SK-N-DZ (cell line): ENCODE measurements at regions not wholly inside any gene's neighbourhood (a gene's known extent, or its start where the extent isn't known, plus 50 kb on each side); places are given as distances from the start of the nearest gene placed in this dataset.
A peak's percentile ranks its signal among the peaks of the same experiment; 100 is the strongest.

Source experiments
- DNase-seq: peaks from one replicate; pipeline ENCODE4 v3.0.0-alpha.2; 2015; ENCODE audit warnings: low spot score

DNA sequence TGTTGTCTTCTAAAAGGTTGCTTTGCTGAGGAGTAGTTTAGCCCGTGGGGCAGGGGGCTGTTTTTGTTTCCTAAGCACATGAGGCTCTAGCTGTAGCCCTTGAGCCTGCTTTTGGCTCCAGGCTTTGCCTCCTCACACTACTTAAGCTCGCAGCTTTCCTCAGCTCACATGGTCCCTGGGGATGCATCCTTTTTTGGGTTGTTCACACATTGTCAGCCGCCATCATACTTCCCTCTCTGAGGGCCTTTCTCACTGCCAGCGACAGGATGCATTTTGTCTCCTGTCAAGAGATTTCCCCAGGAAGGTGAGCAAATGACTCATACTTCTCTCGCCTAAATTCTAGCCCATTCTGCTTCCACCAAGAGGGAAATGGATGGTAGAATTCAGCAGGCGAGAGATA, 279.5 kb upstream of the PKDCC start:
- no peak for DNase-seq

DNA sequence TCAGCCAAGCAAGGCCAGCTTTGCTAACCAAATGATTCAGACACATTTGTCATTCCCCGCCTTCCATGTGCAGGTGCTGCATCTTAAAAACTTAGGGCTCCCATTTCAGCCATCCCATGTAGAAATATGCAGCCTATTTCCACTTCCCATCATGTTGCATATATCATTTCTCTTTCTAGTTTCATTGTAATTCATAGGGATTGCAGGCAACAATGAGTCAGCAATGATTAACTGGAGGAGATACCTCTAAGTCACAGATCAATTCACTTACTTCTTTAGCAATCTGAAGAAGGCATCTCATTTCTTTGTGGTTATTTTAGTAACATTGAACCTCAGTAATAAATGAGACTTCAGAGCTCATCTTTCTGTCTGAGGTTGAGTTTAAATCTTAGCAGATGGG, 276.1 kb upstream of the PKDCC start:
- DNase-seq: no peak

DNA sequence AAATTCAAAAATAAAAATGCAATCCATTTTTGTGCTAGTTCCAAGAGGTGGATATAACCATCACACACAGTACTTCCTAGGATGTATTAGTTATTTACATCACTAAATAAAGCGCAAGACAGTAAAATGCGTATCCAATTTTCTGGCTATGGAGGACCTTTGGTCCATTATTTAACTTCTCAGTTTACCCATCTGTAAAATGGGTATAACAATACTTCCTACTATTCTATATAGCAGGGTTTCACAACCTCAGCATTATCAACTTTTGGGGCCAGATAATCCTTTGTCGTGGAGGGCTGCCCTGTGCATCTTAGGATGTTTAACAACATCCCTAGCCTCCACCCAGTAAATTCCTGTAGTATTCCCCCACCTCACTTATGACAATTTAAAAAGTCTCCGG, 275.1 kb upstream of the PKDCC start:
- no peak for DNase-seq

DNA sequence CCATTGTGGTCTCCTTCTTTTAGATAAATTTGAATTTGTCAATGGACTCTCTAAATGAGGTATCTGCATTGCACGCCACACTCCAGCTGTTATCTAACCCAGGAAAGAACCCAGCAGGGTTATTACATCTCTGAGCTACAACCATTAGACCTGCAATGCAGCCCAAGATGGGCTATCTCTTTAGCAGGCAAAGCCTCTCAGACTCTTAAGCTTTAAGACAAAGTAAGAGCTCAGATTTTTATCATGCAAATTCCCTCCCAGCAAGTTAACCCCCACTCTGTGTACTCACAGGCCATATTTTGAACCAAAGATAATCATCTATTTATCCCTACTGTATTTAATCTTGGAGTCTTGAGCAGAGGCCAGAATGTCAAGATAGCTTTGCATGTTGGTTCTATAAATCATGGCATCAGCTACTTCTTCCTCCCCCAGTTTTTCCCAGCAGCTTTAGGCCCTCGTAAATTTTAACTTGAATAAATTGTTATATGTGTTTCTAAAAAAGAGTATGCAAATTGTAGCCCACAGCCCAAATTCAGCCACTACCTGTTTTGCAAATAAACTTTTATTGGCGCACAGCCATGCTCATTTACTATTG, 273.7 kb upstream of the PKDCC start:
- DNase-seq: peak; percentile 67

DNA sequence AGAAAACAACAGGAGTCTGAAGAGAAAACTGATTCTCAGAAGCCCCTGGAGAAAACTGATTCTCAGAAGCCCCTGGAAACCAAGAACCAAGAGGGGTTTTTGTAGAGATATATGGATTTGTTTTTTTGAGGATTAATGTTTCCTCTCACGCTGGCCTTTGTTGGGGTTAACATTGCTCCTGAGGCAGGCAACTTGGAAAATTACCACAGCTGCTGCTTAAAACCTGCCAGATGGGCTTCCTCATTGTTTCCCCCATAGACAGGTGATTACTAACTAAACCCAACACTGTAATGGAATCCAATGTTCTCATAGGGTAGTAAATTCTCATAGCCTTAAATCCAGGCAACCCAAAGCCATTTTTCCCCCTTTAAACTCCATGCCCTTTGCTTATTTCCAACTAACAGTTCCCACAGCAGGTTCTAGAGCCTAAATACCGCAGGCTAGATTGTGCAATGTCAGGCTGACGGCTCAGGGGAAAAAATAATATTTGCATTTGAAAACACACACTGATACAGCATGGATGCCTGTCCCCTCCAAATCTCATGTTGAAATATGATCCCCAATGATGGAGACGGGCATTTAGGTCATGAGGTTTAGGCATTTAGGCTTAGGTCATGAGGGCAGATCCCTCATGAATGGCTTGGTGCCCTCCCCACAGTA, 272.3 kb upstream of the PKDCC start:
- no peak for DNase-seq

DNA sequence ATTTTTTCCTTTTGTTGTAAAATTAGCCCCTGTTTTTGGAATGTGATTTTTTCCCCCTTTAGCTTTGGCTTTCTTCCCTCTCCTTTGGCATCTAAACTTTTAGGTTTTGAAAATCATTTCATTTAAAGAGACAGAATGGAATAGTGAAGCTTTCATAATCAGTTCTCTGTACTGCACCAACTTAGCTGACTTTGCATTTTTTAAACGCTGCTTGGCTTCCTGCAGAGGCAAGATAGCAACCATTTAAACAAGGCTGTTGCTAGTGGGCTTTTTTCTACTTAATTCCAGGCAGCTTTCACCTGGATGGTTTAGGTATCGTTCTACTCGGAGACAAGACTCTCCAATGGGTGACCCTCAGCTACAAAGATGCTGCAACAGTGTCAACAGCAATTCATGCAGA, 267.9 kb upstream of the PKDCC start:
- no peak for DNase-seq

DNA sequence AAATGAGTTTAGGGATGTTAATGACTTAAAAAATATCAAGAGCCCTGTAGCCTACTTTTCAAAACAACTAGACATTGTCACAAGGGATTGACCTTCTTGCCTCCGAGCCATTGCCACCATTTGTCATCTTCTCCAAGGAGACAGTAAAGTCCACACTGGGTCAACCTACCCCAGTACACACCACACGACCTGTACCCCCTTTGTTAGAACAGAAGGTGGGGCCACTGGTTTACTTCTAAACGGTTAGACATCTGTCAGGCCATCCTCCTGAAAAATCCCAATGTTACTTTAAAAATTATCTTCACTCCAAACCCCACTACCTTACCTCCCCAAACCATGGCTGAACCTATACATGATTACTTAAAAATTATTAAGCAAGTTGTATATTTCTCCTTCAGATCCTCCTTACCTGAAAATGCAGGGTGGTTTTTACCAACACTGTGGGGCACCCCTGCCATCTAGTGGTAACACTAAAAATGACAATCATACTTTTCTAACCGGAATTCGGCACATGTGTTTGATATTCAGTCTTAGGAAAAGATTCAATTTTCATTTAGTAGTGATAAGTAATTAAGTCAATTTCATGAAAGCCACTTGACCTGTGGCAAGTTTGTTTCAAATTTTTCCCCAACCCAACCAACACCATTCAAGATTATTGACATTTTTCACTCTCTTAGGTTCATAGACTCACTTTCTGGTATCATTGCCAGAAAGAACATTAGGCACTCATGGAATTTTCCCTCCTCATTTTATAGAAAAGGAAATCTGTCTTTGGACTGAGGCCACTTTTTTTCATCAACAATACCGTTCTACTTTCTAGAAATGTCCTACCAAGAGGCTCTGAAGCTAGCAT, 265.3 kb upstream of the PKDCC start:
- DNase-seq: peak; percentile 60

DNA sequence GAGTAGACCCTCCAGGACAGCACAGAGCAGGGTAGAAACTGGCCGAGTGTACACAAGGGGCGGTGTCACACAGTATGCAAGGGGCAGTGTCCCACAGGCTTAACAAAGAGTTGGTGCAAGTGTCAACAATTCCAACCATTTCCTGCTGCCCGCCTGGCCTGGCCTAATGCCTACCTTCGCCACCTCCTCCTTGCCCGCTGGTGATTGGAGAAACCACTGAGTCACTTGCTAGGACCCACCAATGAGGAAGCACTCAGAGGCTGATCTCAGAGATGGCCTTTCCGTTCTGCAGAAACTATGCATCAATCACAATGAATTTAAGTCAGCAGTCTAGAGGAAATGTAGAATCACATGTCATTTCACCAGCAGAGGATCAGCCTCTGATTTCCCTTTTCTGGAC, 263.3 kb upstream of the PKDCC start:
- no peak for DNase-seq

DNA sequence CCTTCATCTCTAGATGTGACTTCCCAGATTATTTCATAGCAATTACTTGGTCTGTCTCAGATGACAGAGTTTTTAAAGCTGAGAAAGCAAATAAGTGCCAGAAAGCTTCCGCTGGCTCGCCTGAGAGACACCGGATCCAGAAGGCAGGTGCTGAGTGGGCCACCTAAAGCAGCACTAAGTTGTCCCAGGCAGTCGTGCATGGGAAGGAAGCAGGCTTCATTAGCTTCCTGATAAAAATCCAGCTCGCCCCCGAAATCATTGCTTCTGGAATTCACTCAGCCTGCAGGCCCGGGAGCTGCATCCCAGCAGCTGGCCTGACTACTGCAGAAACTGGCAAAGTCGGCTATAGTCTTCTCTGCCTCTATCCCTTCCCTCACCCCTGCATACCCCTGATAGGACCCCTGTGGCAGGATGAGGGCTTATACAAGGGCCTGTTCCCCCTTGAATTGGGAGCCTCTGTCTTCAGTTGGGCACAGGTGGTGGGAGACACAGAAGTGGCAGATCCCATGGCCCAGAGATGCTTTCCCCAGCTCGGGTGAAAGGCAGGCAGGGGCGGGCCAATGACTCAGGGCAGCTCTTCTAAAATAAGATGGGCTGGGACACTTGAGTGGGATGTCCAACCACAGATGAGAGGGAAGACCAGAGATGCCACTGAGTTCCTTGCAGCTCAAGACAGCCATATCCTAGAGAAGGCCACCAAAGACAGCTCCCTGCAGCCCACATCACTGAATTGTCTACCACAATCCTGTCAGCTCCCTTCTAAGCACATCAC, 262.4 kb upstream of the PKDCC start:
- DNase-seq: no peak

DNA sequence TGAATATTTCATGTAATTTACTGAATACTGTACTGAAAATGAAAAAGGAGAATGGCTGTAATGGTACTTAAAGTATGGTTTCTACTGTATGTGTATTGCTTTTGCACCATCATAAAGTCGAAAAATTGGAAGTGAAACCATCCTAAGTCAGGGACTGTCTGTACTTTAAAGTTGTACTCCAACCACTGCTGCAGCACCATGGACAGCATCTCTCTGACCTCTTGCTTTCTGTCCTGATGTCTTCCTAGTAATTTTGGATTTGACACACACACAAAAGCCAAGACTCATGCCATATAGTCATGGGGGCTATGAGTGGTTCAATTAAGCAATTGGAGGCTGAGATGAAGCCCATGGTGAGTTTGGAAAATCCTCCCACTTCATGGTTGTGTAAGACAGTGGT, 256.3 kb upstream of the PKDCC start:
- DNase-seq: no peak

DNA sequence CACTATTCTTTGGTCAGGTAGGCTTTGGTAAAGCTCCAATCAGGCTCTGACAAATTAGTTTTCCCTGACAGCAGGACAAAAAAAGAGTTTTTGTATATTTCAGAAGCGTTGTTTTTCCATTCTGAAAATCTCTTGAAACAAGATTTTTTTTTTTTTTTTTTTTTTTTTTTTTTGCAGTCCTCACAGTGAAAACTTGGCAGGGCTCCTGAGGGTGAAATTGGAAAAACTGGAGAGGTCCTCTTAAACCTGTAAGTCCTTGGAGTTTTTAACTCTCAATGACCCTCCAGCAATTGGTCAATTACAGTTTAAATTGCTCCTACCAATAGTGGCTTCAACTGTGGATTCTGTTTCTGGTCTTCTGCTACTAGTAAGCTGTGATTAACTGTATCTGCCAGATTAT, 244.5 kb upstream of the PKDCC start:
- no peak for DNase-seq

DNA sequence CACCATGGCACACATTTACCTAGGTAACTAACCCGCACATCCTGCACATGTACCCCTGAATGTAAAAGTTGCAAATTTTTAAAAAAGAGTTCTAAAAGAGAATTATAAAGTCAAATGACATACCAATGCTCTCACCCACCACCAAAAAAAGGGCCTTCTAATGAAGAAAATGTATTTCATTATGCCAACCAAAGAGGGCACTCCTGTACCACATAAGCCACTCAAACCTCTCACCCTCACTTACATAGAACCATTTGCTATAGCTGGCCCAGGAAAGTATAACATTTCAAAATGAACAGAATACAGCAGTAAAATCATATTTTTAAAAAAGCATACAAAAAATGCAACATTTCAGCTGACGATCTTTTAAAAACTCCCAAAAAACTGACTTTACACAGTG, 241.5 kb upstream of the PKDCC start:
- DNase-seq: no peak

DNA sequence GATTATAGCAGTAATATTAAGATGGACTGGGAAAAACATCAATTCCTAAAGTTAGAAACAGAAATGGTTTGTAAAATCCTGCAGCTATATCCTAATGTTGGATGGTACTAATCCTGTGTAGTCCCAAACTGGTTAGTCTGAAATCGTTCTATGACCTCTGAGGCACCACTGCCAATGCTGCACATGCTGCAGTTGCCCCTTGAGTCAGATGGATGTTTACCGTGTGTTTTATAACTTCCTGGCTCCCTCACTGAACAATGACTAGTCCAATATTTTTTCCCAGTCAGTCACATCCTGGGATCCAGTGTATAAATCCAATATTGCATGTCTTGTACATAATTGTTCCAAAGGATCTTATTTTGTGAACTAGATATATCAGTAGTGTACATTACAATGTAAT, 226.7 kb upstream of the PKDCC start:
- no peak for DNase-seq

DNA sequence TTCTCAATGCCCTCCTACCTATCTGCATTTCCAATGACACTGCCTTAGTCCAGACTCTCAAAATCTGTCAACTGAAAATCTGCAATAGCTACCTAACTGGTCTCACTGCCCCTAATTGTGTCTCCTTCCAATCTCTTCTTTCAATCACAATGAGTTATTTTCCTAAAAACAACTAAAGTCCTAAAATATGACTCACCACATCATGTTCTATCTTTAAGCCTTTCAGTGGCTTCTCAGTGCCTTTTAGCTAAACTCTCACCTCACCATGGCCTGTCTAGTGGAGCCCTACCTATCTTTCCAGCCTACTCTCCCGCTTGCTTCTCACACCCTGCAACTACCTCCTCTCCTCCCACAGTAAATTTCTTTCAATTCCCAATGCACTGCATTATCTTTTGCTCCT, 220.9 kb upstream of the PKDCC start:
- no peak for DNase-seq

DNA sequence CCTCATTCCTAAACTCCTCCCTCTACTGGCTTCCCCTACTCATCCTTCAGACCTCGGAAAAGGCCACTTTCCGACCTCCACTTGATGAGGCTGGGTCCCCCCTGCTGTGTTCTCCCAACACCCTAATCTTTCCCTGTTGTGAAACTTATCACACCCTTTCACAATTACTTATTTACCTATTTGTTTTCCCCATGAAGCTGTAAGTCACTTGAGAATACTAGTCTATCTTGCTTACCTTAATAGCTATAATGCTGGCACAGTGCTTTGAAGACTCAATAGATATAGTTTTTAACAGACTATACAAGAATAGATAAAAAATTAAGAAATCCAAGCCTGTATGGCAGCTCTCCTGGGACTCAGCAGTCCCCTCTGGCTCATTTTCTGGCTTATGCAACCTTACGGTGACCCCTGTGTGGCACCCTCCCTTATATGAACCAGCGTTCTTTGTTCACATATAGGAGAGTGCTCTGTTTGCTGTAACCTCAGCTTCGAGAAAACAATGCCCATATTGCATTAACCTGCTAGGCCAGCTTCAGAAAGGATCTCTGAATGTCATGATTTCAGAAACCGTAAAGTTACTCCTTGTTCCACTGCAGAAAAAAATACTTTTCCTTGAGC, 220.4 kb upstream of the PKDCC start:
- no peak for DNase-seq

DNA sequence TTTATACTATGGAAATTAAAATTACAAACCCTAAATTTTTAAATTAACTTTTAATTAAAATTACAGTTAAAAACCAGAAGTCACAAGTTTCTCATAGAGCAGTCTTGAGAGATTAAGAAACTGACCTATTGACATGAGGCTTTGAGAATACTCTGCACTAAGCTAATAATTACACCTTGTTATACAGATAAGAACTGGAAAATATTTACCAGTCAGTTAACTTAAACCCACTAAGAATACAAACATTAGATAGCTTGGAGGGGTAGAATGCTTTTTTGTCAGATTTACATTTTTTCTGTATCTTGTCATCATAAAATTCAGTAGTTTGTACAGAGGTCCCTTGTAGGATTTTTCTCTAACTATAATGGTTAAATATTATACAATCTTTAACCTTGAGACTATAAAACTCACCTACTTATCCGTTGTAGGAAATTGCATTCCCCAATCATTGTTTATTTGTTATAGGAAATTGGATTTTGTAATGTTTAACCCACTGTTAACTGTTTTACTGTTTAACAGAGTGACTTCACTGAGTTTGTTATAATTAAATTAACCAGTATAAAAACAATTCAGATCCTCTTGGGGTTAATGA, 219.7 kb upstream of the PKDCC start:
- DNase-seq: no peak

DNA sequence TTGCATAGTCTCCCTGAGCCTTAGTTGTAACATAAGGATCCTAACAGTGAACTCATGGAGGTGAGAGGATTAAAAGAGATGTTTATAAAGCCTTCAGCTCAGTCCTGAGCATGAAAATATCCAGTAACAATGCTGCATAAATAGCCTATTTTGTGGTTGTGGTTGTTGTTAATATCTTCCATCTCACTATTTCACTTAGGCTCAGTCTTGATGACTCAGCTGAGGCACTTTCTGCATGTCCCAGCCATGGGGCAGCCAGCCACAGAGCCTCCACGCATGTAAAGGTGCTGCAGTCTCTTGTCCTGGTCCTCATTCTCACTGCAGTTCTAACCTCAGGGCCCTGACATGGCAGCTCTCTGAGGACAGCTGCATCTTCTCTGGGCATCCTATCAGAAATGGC, 218.8 kb upstream of the PKDCC start:
- no peak for DNase-seq

DNA sequence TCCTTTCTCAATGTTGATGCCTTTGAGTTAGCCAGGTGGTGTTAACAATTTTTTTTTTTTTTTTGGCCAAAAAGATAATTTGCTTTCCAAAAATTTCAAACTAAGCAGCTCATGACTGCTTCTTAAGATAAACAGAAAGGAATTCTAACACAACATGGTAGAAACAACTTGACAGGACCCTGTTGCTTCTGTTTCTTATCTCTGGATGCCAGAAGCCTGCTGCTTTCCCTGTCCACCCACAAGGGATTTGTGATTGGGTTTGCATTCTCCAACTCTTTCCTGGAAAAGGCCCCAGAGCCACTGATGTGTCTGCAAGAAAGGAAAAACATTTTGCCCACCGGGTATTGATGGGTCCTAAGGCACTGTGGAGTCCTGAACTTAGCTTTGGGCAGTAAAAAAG, 217.2 kb upstream of the PKDCC start:
- peak; percentile 37 for DNase-seq

DNA sequence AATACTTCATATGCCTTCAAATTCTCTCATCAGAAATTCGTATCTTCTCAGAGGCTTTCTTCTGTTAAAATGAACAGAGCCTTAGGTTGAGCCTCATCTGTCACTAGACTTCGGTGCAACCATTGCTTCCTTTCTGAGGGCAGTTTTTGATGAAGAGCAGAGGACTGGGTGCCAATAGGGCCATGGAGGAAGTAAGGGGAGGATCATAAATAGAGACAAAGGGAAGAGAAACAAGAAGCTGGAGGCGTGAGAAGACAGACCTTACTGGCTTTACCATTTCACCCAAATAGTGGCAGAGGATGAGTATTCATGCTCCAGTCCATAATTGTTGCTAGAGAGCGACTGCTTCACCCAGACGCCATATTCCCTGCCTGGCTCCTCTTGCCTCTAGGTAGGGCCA, 215.6 kb upstream of the PKDCC start:
- DNase-seq: no peak

DNA sequence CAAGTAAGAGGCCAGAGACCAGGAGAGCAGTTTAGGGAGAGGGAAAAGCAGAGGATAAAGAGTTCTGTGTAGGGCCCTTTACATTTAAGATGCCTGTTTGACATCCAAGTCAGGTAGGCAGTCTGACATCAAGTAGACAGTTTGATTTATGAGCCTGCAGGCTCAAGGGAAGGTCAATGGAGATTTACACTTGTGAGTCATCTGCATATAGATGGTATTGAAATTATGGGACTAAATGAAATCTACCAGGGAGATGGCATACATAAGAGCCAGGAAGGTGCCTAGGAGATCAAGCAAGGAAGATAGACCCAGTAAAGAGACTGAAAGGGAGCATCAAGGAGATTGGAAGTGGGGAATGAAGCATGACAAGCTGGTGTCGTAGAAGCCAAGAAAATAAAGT, 212.4 kb upstream of the PKDCC start:
- no peak for DNase-seq

DNA sequence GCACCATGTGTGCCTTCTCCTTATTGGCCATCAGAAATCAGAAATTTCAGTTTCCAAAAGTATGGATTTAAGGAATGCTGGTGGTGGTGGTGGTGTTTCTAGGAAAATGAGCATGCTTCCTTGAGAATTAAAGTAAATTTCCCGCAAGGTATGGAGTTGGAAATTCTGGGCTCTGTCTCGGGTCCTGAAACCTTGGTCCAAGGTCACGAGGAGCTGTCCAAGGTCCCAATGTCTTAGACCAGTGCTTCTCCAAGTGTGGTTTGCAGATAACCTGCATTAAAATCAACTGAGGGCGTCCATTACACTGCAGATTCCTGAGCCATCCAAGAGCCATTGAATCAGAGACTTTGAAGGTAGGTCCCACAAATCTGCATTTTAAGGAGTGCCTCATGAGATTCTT, 210.9 kb upstream of the PKDCC start:
- DNase-seq: no peak
